Omental fat pad (tissue), 3 donors: ENCODE measurements at regions not wholly inside any gene's neighbourhood (a gene's known extent, or its start where the extent isn't known, plus 50 kb on each side); places are given as distances from the start of the nearest gene placed in this dataset.

Experiments used
- ATAC-seq: fragments of 150-250 bp; one replicate; pipeline ENCODE4 v1.9.1; 2016; ENCODE audit warnings: mild to moderate bottlenecking, moderate library complexity; ENCODE audit not compliant: low FRiP score
- DNase-seq: peaks from one replicate; pipeline ENCODE4 v3.0.0-alpha.2; 2019; ENCODE audit warnings: low spot score
- CTCF ChIP-seq, 3 donors: fragments of 450-650 bp; IDR thresholded peaks; one replicate each; pipeline ENCODE4 v1.5.1; 2016 to 2017; ENCODE audit warnings: antibody characterized with exemption in 3 of 3, mild to moderate bottlenecking in 3 of 3, moderate library complexity in 2 of 3

GRCh38 chr5:68046445-68046844, 169.1 kb upstream of the PIK3R1 start:
- no peak for TF ChIP-seq CTCF (IDR thresholded peaks at IDR 0.05)
- ATAC-seq = peak; percentile 89
- no peak for DNase-seq

GRCh38 chr5:68041293-68041692, 174.3 kb upstream of the PIK3R1 start:
- ATAC-seq = no peak
- TF ChIP-seq CTCF (IDR thresholded peaks at IDR 0.05) = no peak
- DNase-seq = no peak

- ATAC-seq (no peak), DNase-seq (no peak)
- TF ChIP-seq CTCF (IDR thresholded peaks at IDR 0.05) = no peak
These were observed 178.0 kb upstream of the PIK3R1 start for GRCh38 chr5:68037546-68037945.

GRCh38 chr5:68033961-68034571, 181.5 kb upstream of the PIK3R1 start:
- DNase-seq (no peak), ATAC-seq (no peak)
- no peak for TF ChIP-seq CTCF (IDR thresholded peaks at IDR 0.05)

GRCh38 chr5:68033029-68033428, 182.5 kb upstream of the PIK3R1 start:
- no peak for TF ChIP-seq CTCF (IDR thresholded peaks at IDR 0.05)
- ATAC-seq (no peak), DNase-seq (no peak)

DNA sequence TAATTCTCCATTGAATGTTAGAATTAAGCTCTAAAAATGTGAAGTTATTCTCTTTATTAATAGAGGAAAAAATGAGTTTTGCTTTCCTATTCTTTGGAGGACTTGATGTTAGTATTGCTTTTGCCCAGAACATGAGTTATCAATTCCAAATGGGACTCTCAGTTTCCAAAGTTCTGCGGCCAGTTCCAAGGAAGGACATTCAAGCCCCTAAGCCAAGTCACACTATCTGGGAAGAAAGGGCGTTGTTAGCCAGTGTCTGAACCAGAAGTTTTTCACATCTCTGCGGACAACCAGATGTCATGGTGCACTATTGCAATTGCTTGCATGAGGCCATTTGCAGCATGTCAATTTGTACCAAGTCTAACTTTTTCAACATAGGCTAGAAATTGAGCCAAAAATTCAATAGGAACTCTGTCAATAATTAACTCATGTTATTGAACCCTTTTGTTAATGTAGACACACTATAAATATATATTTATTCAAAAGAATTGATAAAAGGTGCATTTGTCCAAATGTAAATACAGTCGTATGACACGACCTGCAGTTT, 183.3 kb upstream of the PIK3R1 start:
- DNase-seq (no peak), ATAC-seq (no peak)
- TF ChIP-seq CTCF (IDR thresholded peaks at IDR 0.05) = no peak

- no peak for TF ChIP-seq CTCF (IDR thresholded peaks at IDR 0.05)
- DNase-seq (no peak), ATAC-seq (peak; percentile 32)
These were observed 187.3 kb upstream of the PIK3R1 start for GRCh38 chr5:68028131-68028727.
